DND-41 (cell line): ENCODE measurements at regions not wholly inside any gene's neighbourhood (a gene's known extent, or its start where the extent isn't known, plus 50 kb on each side); places are given as distances from the start of the nearest gene placed in this dataset.
"Not testable (repeated sequence)": the region's sequence is repeated elsewhere in the genome, so short reads cannot be mapped to it uniquely, and the experiment has no call there.

Experiments used
- ATAC-seq: fragments of 200-7000 bp; cut with Tn5 transposase; 3 replicates; pipeline ENCODE4 v1.9.1; 2021; ENCODE audit warnings: low read depth; ENCODE audit not compliant: insufficient read depth
- DNase-seq: peaks from one replicate; pipeline ENCODE4 v3.0.0-alpha.2; 2020
- H2AFZ ChIP-seq: 2 replicates; pipeline ENCODE4 v1.6.0; 2012; ENCODE audit warnings: low read depth, low read length
- H3K27ac ChIP-seq: 2 replicates; pipeline ENCODE4 v1.5.1; 2012; ENCODE audit warnings: low read length, inconsistent platforms
- H3K27me3 ChIP-seq: fragments of 200-600 bp; sonication (generic); 2 replicates; pipeline ENCODE4 v1.6.0; 2012; ENCODE audit warnings: low read length, mild to moderate bottlenecking, inconsistent platforms; ENCODE audit not compliant: insufficient read depth, poor library complexity
- H3K36me3 ChIP-seq: 2 replicates; pipeline ENCODE4 v1.5.1; 2012; ENCODE audit warnings: low read length, inconsistent platforms; ENCODE audit not compliant: insufficient read depth
- H3K4me1 ChIP-seq: 2 replicates; pipeline ENCODE4 v1.5.1; 2012; ENCODE audit warnings: mild to moderate bottlenecking, low read length; ENCODE audit not compliant: insufficient read depth
- H3K4me2 ChIP-seq: 2 replicates; pipeline ENCODE4 v1.6.0; 2012; ENCODE audit warnings: mild to moderate bottlenecking, moderate library complexity, low read length, inconsistent platforms; ENCODE audit not compliant: insufficient read depth
- H3K4me3 ChIP-seq, 2 experiments: fragments of 200-600 bp in 1 of 2; shearing (Covaris generic) in 1 of 2; 2 replicates each; pipeline ENCODE4 v1.5.1; 2012 to 2016; ENCODE audit warnings: inconsistent platforms in 2 of 2, low read length in 2 of 2, mild to moderate bottlenecking in 2 of 2, low read depth in 1 of 2, moderate library complexity in 1 of 2
- H3K79me2 ChIP-seq: 2 replicates; pipeline ENCODE4 v1.6.0; 2012; ENCODE audit warnings: low read length, inconsistent platforms; ENCODE audit not compliant: insufficient read depth
- H3K9ac ChIP-seq: 2 replicates; pipeline ENCODE4 v1.6.0; 2012; ENCODE audit warnings: low read depth, mild to moderate bottlenecking, inconsistent platforms, low read length, moderate library complexity
- H3K9me3 ChIP-seq: 2 replicates; pipeline ENCODE4 v1.5.1; 2012; ENCODE audit warnings: low read length, moderate library complexity, mild to moderate bottlenecking, inconsistent platforms; ENCODE audit not compliant: insufficient read depth, severe bottlenecking
- H4K20me1 ChIP-seq: 2 replicates; pipeline ENCODE4 v1.6.0; 2012; ENCODE audit warnings: low read length; ENCODE audit not compliant: insufficient read depth
- EZH2 ChIP-seq: IDR thresholded peaks from 3 replicates; pipeline ENCODE4 v1.6.1; 2012; ENCODE audit warnings: borderline replicate concordance, low read depth, mild to moderate bottlenecking, moderate library complexity, low read length, inconsistent platforms; ENCODE audit not compliant: severe bottlenecking
- TF ChIP-seq, protein P1 (sequence below): IDR thresholded peaks from 2 replicates; pipeline ENCODE4 v1.5.1; 2012; ENCODE audit warnings: borderline replicate concordance, low read length, moderate library complexity, mild to moderate bottlenecking; ENCODE audit not compliant: poor library complexity, severe bottlenecking; ENCODE audit errors: extremely low read depth

DNA sequence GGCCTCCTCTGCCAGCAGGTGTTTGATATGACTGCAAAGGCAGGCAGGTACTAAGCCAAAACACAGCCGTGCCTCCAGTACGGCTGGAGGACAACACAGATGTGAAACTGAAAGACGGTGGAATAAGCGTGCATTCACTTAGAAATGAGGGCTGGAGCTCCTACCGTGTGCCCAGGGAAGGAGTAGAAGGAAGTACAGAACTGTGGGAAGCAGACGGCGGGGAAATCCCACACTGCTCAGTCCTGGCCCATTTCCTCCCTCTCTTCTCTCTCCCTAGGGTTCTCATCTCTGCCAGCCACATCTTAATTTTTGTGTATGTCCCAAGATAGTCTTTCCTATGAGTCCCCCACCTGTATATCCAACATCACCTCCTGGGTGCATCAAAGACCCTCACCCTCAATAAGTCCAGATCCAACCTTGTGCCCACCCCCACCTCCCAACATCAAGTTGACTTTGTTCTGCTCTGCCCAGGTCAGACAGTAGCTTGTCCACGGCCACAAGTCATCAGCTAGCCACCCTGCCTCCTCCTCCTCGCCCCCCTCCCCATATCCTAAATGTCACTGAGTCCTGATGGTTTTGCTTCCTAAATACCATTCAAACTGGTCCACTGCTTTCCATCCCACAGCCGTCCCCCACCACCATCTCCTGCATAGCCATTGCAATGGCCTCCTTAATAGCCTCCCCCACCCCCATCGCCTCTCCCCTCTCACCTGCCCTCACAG, 77.1 kb upstream of the RPL38 start:
- no peak overlapping the region for H2AFZ ChIP-seq
- H3K36me3 ChIP-seq = no peaks in the 10 kb centered on the region
- no peaks in the 10 kb centered on the region for H3K4me1 ChIP-seq
- ATAC-seq (no peak), DNase-seq (no peak)
- H3K4me2 ChIP-seq = no peak overlapping the region
- H3K79me2 ChIP-seq = no peaks in the 10 kb centered on the region
- H3K4me3 ChIP-seq = no peak overlapping the region
- H3K9me3 ChIP-seq = no peaks in the 10 kb centered on the region
- peaks cover 3% of the 10 kb centered on the region for H3K27me3 ChIP-seq
- H4K20me1 ChIP-seq = no peaks in the 10 kb centered on the region
- no peak overlapping the region for H3K9ac ChIP-seq
- TF ChIP-seq, protein P1, sequence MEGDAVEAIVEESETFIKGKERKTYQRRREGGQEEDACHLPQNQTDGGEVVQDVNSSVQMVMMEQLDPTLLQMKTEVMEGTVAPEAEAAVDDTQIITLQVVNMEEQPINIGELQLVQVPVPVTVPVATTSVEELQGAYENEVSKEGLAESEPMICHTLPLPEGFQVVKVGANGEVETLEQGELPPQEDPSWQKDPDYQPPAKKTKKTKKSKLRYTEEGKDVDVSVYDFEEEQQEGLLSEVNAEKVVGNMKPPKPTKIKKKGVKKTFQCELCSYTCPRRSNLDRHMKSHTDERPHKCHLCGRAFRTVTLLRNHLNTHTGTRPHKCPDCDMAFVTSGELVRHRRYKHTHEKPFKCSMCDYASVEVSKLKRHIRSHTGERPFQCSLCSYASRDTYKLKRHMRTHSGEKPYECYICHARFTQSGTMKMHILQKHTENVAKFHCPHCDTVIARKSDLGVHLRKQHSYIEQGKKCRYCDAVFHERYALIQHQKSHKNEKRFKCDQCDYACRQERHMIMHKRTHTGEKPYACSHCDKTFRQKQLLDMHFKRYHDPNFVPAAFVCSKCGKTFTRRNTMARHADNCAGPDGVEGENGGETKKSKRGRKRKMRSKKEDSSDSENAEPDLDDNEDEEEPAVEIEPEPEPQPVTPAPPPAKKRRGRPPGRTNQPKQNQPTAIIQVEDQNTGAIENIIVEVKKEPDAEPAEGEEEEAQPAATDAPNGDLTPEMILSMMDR = no peak
- TF ChIP-seq EZH2 = no peak
- H3K27ac ChIP-seq = no peak overlapping the region

GRCh38 chr17:74126959-74127358, 76.5 kb upstream of the RPL38 start:
- Histone ChIP-seq H3K36me3 (no peaks in the 10 kb centered on the region), H3K27ac (no peak overlapping the region), H3K79me2 (no peaks in the 10 kb centered on the region), H3K4me1 (no peaks in the 10 kb centered on the region), H3K9me3 (no peaks in the 10 kb centered on the region), H2AFZ (no peak overlapping the region), H4K20me1 (no peaks in the 10 kb centered on the region), H3K9ac (no peak overlapping the region), H3K4me3 (no peak overlapping the region), H3K4me2 (no peak overlapping the region), H3K27me3 (no peaks in the 10 kb centered on the region)
- TF ChIP-seq, protein P1 = no peak
- TF ChIP-seq EZH2 = no peak
- DNase-seq = no peak
- ATAC-seq = no peak

DNA sequence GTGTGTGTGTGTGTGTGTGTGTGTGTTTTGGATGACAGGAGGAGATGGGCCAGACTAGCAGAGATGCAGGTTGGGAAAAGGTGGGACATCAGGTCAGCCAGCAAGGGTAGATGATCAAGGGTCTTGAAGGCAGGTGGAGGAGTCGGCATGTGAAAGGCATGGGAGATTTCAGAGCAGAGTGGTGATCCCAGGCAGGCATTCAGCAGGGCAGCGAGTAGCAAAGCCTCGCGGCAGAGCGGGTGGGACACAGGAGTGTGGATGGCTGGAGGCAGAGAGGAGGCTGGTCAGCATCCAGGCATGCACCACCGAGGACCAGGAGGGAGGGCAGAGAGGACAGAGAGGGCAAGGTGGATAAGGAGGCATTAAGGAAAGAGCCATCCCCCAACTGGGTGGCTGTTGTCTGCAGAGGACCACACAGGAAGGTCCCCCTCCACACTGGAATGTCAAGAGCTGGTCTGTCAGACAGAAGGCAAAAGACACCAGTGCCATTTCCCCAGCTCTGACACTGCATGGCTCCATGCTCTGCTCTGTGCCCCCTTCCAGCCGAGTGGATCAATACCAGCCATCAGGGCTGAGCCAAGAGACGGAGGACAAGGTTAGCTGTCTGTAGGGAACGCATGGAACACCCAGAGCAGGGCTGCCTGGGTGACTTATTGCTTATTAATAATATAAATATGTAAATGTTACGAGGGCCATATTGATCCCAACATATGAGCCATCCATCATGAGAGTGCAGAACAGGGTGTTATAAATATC, 74.8 kb upstream of the RPL38 start:
- Histone ChIP-seq H3K9ac (no peak overlapping the region), H3K9me3 (no peaks in the 10 kb centered on the region), H4K20me1 (no peaks in the 10 kb centered on the region), H3K4me2 (no peak overlapping the region), H3K27me3 (peaks cover under 1% of the 10 kb centered on the region), H3K36me3 (no peaks in the 10 kb centered on the region), H3K4me1 (no peaks in the 10 kb centered on the region), H3K79me2 (no peaks in the 10 kb centered on the region), H3K4me3 (no peak overlapping the region), H2AFZ (no peak overlapping the region), H3K27ac (no peak overlapping the region)
- no peak for TF ChIP-seq EZH2
- TF ChIP-seq, protein P1 = no peak
- ATAC-seq (no peak), DNase-seq (no peak)

DNA sequence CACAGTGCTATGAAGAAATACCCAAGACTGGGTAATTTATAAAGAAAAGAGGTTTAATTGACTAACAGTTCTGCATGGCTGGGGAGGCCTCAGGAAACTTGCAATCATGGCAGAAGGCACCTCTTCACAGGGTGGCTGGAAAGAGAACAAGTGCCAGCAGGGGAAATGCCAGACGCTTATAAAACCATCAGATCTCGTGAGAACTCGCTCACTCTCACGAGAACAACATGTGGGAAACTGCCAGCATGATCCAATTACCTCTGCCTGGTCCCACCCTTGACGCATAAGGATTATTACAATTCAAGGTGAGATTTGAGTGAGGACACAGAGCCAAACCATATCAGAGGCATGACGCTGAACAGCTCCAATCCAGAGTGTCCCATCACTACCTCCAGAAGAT, 73.7 kb upstream of the RPL38 start:
- not testable (repeated sequence) for H3K9ac ChIP-seq, H3K27ac ChIP-seq, H3K79me2 ChIP-seq, H3K27me3 ChIP-seq, ATAC-seq, H3K36me3 ChIP-seq, DNase-seq, H3K4me2 ChIP-seq, H2AFZ ChIP-seq, H3K9me3 ChIP-seq, H3K4me3 ChIP-seq, H4K20me1 ChIP-seq, H3K4me1 ChIP-seq
